22Rv1 (cell line): ENCODE measurements at regions not wholly inside any gene's neighbourhood (a gene's known extent, or its start where the extent isn't known, plus 50 kb on each side); places are given as distances from the start of the nearest gene placed in this dataset.

Source experiments
- H3K27ac ChIP-seq: fragments of 450-650 bp; 2 replicates; pipeline ENCODE4 v1.5.1; 2017
- ZFX ChIP-seq: fragments of 450-650 bp; IDR thresholded peaks from 2 replicates; pipeline ENCODE4 v1.6.1; 2017; ENCODE audit warnings: antibody characterized with exemption, borderline replicate concordance
- TF ChIP-seq, protein P1 (sequence below): fragments of 450-650 bp; IDR thresholded peaks from 2 replicates; pipeline ENCODE4 v1.5.1; 2017; ENCODE audit warnings: mild to moderate bottlenecking

DNA sequence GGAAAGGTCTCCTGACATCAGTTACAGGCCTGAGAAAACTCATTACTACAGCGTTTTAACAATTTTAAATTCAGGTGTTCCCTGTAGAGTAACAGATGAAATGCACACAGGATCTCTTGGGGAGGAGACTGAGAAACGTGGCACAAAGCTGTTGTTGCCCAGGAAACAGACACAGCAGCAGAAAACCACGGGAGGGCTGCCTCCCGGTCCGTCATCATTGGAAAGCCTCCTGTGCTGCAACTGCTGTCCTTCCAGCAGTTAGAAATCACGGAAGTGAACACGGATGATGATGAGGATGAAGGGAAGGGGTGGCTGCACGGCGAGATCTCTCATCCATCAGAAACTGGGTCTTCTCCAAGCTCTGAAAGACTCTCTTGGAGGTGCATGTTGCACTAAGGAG is 94.6 kb upstream of the RNF32 start:
- no peak overlapping the region for H3K27ac ChIP-seq
- TF ChIP-seq ZFX, result no peak
- TF ChIP-seq, protein P1, sequence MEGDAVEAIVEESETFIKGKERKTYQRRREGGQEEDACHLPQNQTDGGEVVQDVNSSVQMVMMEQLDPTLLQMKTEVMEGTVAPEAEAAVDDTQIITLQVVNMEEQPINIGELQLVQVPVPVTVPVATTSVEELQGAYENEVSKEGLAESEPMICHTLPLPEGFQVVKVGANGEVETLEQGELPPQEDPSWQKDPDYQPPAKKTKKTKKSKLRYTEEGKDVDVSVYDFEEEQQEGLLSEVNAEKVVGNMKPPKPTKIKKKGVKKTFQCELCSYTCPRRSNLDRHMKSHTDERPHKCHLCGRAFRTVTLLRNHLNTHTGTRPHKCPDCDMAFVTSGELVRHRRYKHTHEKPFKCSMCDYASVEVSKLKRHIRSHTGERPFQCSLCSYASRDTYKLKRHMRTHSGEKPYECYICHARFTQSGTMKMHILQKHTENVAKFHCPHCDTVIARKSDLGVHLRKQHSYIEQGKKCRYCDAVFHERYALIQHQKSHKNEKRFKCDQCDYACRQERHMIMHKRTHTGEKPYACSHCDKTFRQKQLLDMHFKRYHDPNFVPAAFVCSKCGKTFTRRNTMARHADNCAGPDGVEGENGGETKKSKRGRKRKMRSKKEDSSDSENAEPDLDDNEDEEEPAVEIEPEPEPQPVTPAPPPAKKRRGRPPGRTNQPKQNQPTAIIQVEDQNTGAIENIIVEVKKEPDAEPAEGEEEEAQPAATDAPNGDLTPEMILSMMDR, result no peak

DNA sequence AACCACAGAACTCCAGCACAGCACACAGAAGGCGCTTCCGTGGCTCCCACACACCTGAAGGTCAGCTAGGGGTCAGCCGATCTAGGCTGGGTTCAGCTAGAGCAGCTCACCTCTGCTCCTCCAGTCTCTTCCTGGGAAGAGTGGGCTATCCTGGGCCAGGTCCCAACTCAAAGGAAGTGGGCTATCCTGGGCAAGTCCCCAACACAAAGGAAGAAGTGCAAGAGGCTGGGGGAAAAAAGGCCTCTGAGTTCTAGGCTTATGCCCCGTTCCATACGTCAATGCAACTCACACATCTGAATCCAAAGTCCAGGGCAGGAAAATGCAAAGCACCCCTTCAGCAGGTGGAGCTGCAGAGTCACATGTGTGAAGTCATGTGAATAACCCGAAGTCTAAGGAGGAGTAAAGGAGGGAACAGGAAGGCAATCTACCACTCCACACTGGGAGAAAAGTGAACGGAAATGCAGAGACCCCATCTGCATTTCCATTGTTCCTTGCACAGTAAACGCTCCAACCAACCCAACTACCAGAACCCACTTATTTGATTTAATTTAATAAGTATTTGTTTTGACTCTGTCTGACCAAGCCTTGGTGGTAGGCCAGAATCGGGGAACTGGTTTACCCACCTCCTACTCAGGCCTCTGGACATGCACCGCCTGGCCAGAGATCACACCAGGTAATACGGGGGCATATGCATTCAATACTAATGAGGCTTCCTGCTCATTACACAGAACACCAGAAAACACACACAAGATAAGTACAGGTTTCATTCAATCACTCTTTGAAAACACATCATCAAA is 95.5 kb upstream of the RNF32 start:
- no peak for TF ChIP-seq ZFX
- TF ChIP-seq, protein P1, result no peak
- no peak overlapping the region for H3K27ac ChIP-seq

DNA sequence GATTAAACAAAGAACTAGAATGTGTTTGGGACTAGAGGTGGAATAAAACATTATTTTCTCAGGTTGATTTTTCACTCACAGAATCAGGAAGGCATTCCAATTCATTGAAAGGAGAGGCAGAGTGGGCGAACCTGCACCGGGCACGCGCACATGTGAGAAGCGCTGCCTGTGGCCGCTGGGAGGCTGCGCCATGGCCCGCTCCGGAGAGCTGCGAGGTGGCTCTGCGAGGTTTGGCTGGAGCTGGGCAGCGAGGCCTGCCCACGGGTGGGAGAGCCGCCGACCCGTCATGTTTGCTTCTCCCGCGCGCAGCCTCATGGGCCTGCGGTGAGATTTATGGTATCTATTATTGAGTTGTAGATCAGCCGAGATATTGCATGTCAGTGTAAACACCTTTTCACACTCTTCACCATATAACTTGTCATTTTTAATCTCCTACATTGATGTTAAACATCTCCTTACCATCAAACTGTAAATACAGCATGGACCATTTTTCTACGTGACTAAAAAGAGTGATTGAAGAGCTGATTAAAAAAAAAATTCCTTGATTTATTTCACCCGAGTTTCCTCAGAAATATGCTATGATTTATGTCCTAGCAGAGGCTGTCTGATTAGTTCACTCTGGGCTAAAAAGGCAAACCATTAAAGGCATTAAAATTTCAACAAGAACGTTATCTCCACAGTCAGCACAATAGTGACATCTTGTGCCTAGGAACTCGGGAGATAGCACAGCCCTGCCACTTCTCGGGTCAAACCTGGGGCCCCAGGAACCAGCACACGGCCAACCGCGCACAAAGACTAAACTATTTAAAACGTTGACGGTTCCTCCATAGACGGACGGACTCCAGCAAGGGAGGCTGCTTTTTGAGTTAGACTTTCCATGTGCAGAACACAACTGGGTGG is 96.6 kb upstream of the RNF32 start:
- no peak overlapping the region for H3K27ac ChIP-seq
- TF ChIP-seq, protein P1, result no peak

DNA sequence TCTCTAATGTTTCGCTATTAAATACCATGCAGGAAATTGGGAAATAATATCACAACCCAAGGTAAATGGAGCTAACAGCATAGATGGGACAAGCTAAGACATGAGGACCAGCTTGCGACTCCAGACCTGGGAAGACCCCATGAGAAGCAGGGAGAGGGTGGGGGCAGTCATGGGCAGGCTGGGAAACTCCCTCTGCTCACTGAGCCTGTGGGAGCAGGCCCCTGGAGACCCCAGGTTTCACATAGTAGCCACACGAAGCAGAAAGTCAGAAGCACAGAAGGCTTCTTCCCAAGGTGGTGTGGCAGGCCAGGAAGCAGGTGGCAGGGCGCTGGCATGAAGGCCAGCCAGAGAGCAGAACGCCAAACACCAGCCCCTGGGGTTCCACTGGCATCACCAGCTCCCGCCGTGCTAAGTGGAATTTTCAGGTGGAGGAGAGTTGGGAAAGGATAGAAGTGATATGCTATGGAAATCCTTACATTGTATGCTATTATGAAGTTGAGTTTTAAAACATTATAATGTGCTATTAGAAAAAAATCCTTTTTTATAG is 99.9 kb upstream of the RNF32 start:
- no peak overlapping the region for H3K27ac ChIP-seq
- TF ChIP-seq ZFX, result no peak
- TF ChIP-seq, protein P1, result no peak

DNA sequence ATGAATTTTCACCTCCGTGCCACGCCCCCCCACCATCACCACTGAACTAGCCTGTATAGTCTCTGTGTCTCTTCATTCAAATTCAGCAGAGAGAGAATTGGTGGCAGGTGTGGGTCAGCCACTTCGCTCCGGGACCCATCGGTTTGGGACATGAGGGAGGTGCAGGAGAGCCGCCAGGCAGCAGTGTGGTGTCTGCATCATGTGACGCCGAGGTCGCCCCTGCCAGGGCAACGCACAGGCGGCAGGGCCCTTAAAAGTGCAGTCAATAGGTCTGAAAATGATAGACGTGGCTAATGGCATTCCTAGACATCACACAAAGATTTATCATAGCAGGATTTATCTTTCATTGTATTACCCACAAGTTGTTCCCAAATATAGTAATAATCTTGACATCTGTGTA is 100.6 kb upstream of the RNF32 start:
- no peak overlapping the region for H3K27ac ChIP-seq
- TF ChIP-seq, protein P1, result no peak
- TF ChIP-seq ZFX, result no peak

DNA sequence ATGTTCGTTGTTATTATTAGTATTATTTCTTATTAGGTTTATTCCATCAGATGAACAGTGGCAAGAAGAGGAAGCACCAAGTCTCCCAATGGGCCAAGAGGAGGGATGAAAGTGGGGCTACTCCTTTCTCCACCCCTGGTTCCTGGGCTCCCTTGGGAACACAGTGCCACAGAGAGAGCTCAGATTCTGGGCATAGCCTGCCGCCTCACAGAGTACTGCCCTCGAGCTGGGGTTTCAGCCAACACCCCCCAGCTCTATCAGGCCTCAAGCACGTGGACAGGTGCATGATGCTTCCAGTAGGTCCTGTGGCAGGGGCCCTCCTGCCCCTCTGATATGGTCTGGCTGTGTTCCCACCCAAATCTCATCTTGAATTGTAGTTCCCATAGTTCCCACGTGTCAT is 103.6 kb upstream of the RNF32 start:
- TF ChIP-seq ZFX, result no peak
- TF ChIP-seq, protein P1, result no peak

More for the DNA sequence above, 103.6 kb upstream of the RNF32 start:
- H3K27ac ChIP-seq, result no peak overlapping the region
